COLO829 (cell line): ENCODE measurements at regions not wholly inside any gene's neighbourhood (a gene's known extent, or its start where the extent isn't known, plus 50 kb on each side); places are given as distances from the start of the nearest gene placed in this dataset.
"Not testable (repeated sequence)": the region's sequence is repeated elsewhere in the genome, so short reads cannot be mapped to it uniquely, and the experiment has no call there.

Experiments
- DNase-seq: peaks from one replicate; pipeline ENCODE4 v3.0.0; 2012; ENCODE audit warnings: low spot score

GRCh38 chr2:64795024-64795592 is 141.4 kb upstream of the SERTAD2 start:
- no peak for DNase-seq

GRCh38 chr2:64796926-64797325 is 143.2 kb upstream of the SERTAD2 start:
- no peak for DNase-seq

- DNase-seq = no peak
Measured at GRCh38 chr2:64797881-64798575, 144.3 kb upstream of the SERTAD2 start.

GRCh38 chr2:64799592-64800252 is 146.0 kb upstream of the SERTAD2 start:
- DNase-seq = no peak

GRCh38 chr2:64803776-64804175 is 150.1 kb upstream of the SERTAD2 start:
- no peak for DNase-seq

GRCh38 chr2:64804651-64805050 is 150.9 kb upstream of the SERTAD2 start:
- DNase-seq = no peak

- peak; percentile 87 for DNase-seq
Measured at GRCh38 chr2:64807417-64807816, 153.7 kb upstream of the SERTAD2 start.

GRCh38 chr2:64808092-64808491 is 154.4 kb upstream of the SERTAD2 start:
- no peak for DNase-seq

GRCh38 chr2:64808754-64809153 is 155.0 kb upstream of the SERTAD2 start:
- no peak for DNase-seq

GRCh38 chr2:64809216-64809615 is 155.5 kb upstream of the SERTAD2 start:
- DNase-seq = no peak

- no peak for DNase-seq
Measured at GRCh38 chr2:64812285-64812684, 158.6 kb upstream of the SERTAD2 start.

- DNase-seq = no peak
Measured at GRCh38 chr2:64814007-64814406, 160.3 kb upstream of the SERTAD2 start.

GRCh38 chr2:64816526-64816925 is 162.8 kb upstream of the SERTAD2 start:
- not testable (repeated sequence) for DNase-seq

GRCh38 chr2:64817453-64817852 is 163.7 kb upstream of the SERTAD2 start:
- DNase-seq = no peak

- no peak for DNase-seq
Measured at GRCh38 chr2:64818664-64819060, 164.9 kb upstream of the SERTAD2 start.

GRCh38 chr2:64819361-64819760 is 165.6 kb upstream of the SERTAD2 start:
- DNase-seq = no peak

- DNase-seq = no peak
Measured at GRCh38 chr2:64819774-64820688, 166.3 kb upstream of the SERTAD2 start.

GRCh38 chr2:64820901-64821300 is 167.2 kb upstream of the SERTAD2 start:
- DNase-seq = no peak

GRCh38 chr2:64823794-64824193 is 165.4 kb upstream of the SLC1A4 start:
- no peak for DNase-seq

GRCh38 chr2:64825831-64826491 is 163.2 kb upstream of the SLC1A4 start:
- no peak for DNase-seq

- no peak for DNase-seq
Measured at GRCh38 chr2:64826703-64827102, 162.5 kb upstream of the SLC1A4 start.

GRCh38 chr2:64828261-64828660 is 160.9 kb upstream of the SLC1A4 start:
- DNase-seq = no peak
